ENCODE measurements at regions not wholly inside any gene's neighbourhood (a gene's known extent, or its start where the extent isn't known, plus 50 kb on each side); places are given as distances from the start of the nearest gene placed in this dataset.

GRCh38 chr3:43197181-43197580, 89.2 kb upstream of the SNRK start:
- H4K5ac ChIP-seq (ENCODE audit: low read depth, low read length): no peak overlapping the region
- H3K9me3 ChIP-seq (ENCODE audit: control insufficient read depth, insufficient read depth, low read length): peaks cover 5% of the 10 kb centered on the region; the same call in 1 of the 2 replicates
- H2AFZ ChIP-seq (replicated peaks; ENCODE audit: low read length, poor library complexity): no peak overlapping the region
- ChIA-PET POLR2A (ENCODE audit: unreplicated experiment) (no interaction called here), CTCF (no interaction called here)
- H3K36me3 ChIP-seq (ENCODE audit: control insufficient read depth, insufficient read depth, low read length): no peaks in the 10 kb centered on the region
- no peak overlapping the region for H2BK15ac ChIP-seq (ENCODE audit: low read depth, low read length)
- H3K18ac ChIP-seq (ENCODE audit: low read depth, low read length): no peak overlapping the region
- H3K4me3 ChIP-seq (ENCODE audit: insufficient read depth, low read depth, low read length): no peak overlapping the region
- no peaks in the 10 kb centered on the region for H3K27me3 ChIP-seq (ENCODE audit: control insufficient read depth, insufficient read depth, low read length)
- DNase-seq (no peak), ATAC-seq (ENCODE audit: low read depth) (no peak)
- in situ Hi-C loops (cut with MboI; ENCODE audit: low sequenced_read_pairs): no loop called here
- intact Hi-C loops (cut with micrococcal nuclease): no loop called here
- H4K91ac ChIP-seq (ENCODE audit: insufficient read depth, low read depth, low read length): no peak overlapping the region
- no peak overlapping the region for H3K56ac ChIP-seq (ENCODE audit: extremely low read depth, insufficient read depth, low read length)
- no peaks in the 10 kb centered on the region for H4K20me1 ChIP-seq (ENCODE audit: insufficient read depth, low read length)
- no peak overlapping the region for H3K9ac ChIP-seq (ENCODE audit: low read depth, low read length)
- no peaks in the 10 kb centered on the region for H3K79me1 ChIP-seq (ENCODE audit: low read depth in 1 of 2, low read length in 2 of 2)
- no peak overlapping the region for H3K4me2 ChIP-seq (ENCODE audit: low read depth, low read length)
- H2BK120ac ChIP-seq (ENCODE audit: low read depth, low read length): no peak overlapping the region
- H3K27ac ChIP-seq (ENCODE audit: insufficient read depth, low read length): no peak overlapping the region
- H3K4ac ChIP-seq (ENCODE audit: low read depth, low read length): no peak overlapping the region
- no CpG with 5 or more reads among the region's 1 CpG for WGBS, 2 experiments (ENCODE audit: extremely low coverage in 2 of 2, insufficient read length in 1 of 2)
- peaks cover 5% of the 10 kb centered on the region for H3K4me1 ChIP-seq (ENCODE audit: control insufficient read depth, insufficient read depth, low read length)
- H2BK5ac ChIP-seq (ENCODE audit: low read depth, low read length, poor library complexity, severe bottlenecking): no peak overlapping the region
- H3K14ac ChIP-seq (replicated peaks; ENCODE audit: low read depth, low read length): no peak overlapping the region
- H3K9me1 ChIP-seq (ENCODE audit: insufficient read depth, low read length): peaks cover 13% of the 10 kb centered on the region
- TF ChIP-seq CEBPB (IDR thresholded peaks at IDR 0.05; ENCODE audit: low read depth, low read length): no peak
- no peak for TF ChIP-seq BHLHE40 (IDR thresholded peaks at IDR 0.05; ENCODE audit: low read depth, low read length)
- TF ChIP-seq RAD21 (IDR thresholded peaks at IDR 0.05; ENCODE audit: low read length): no peak
- no peak for TF ChIP-seq MAFK (IDR thresholded peaks at IDR 0.05; ENCODE audit: low read depth, low read length)
- no peak for TF ChIP-seq MAZ (IDR thresholded peaks at IDR 0.05; ENCODE audit: borderline replicate concordance, low read depth, low read length)
- TF ChIP-seq RFX5 (IDR thresholded peaks at IDR 0.05; ENCODE audit: low read depth, low read length): no peak
- no peak for TF ChIP-seq CHD1 (IDR thresholded peaks at IDR 0.05; ENCODE audit: low read depth, low read length)
- TF ChIP-seq MXI1 (IDR thresholded peaks at IDR 0.05; ENCODE audit: borderline replicate concordance, low read depth, low read length): no peak
- no peak for TF ChIP-seq SMC3 (IDR thresholded peaks at IDR 0.05; ENCODE audit: low read depth, low read length)
- no peak for TF ChIP-seq FOS (IDR thresholded peaks at IDR 0.05; ENCODE audit: low read depth, low read length)
- no peak for TF ChIP-seq USF2 (IDR thresholded peaks at IDR 0.05; ENCODE audit: low read depth, low read length)
- no peak for TF ChIP-seq POLR2A (IDR thresholded peaks at IDR 0.05; ENCODE audit: low read depth, low read length)
- TF ChIP-seq NFE2L2 (IDR thresholded peaks at IDR 0.05; ENCODE audit: low read depth, low read length): no peak
- H2BK20ac ChIP-seq (ENCODE audit: low read depth, low read length): no peak overlapping the region
- no peak overlapping the region for H2AK9ac ChIP-seq (replicated peaks; ENCODE audit: low read depth, low read length, poor library complexity)
- H3K23ac ChIP-seq (ENCODE audit: low read depth, low read length): no peak overlapping the region
- no peak overlapping the region for H2AK5ac ChIP-seq (ENCODE audit: low read depth, low read length)
- dilution Hi-C loops (cut with HindIII; ENCODE audit: low sequenced_read_pairs, unreplicated experiment): no loop called here
- no TSS peak for BruUV-seq (replicated peaks)
- no peak overlapping the region for H4K8ac ChIP-seq (ENCODE audit: low read depth in 2 of 2, low read length in 2 of 2)

All from IMR-90 (cell line).